HEK293T (cell line): ENCODE measurements at regions not wholly inside any gene's neighbourhood (a gene's known extent, or its start where the extent isn't known, plus 50 kb on each side); places are given as distances from the start of the nearest gene placed in this dataset.

Source experiments
- ARNT ChIP-seq: fragments of 450-650 bp; IDR thresholded peaks from 2 replicates; pipeline ENCODE4 v1.6.1; 2017; ENCODE audit warnings: mild to moderate bottlenecking
- BHLHE40 ChIP-seq: fragments of 450-650 bp; IDR thresholded peaks from 2 replicates; pipeline ENCODE4 v1.6.1; 2016; ENCODE audit warnings: mild to moderate bottlenecking, moderate library complexity, borderline replicate concordance
- CTBP1 ChIP-seq: fragments of 450-650 bp; IDR thresholded peaks from 2 replicates; pipeline ENCODE4 v1.6.1; 2016; ENCODE audit warnings: borderline replicate concordance
- ELF4 ChIP-seq: fragments of 450-650 bp; IDR thresholded peaks from 2 replicates; pipeline ENCODE4 v1.6.1; 2017; ENCODE audit warnings: antibody characterized with exemption
- FOXA1 ChIP-seq: fragments of 450-650 bp; IDR thresholded peaks from 2 replicates; pipeline ENCODE4 v1.6.1; 2016; ENCODE audit warnings: mild to moderate bottlenecking
- FOXK2 ChIP-seq: fragments of 450-650 bp; IDR thresholded peaks from 2 replicates; pipeline ENCODE4 v1.6.1; 2016; ENCODE audit warnings: mild to moderate bottlenecking
- FOXM1 ChIP-seq: fragments of 450-650 bp; IDR thresholded peaks from 2 replicates; pipeline ENCODE4 v1.6.1; 2017; ENCODE audit warnings: mild to moderate bottlenecking, borderline replicate concordance
- LEF1 ChIP-seq: fragments of 450-650 bp; IDR thresholded peaks from 2 replicates; pipeline ENCODE4 v1.6.1; 2017; ENCODE audit warnings: mild to moderate bottlenecking, borderline replicate concordance
- NFRKB ChIP-seq: fragments of 450-650 bp; IDR thresholded peaks from 2 replicates; pipeline ENCODE4 v1.6.1; 2016; ENCODE audit warnings: mild to moderate bottlenecking, moderate library complexity
- SP1 ChIP-seq: fragments of 450-650 bp; IDR thresholded peaks from 2 replicates; pipeline ENCODE4 v1.6.1; 2017
- SUZ12 ChIP-seq: fragments of 450-650 bp; IDR thresholded peaks from 2 replicates; pipeline ENCODE4 v1.6.1; 2016; ENCODE audit warnings: mild to moderate bottlenecking
- TARDBP ChIP-seq: fragments of 450-650 bp; IDR thresholded peaks from 2 replicates; pipeline ENCODE4 v1.6.1; 2016
- ZNF384 ChIP-seq: fragments of 450-650 bp; IDR thresholded peaks from 2 replicates; pipeline ENCODE4 v1.6.1; 2016
- TF ChIP-seq, protein P1 (sequence below): fragments of 450-650 bp; IDR thresholded peaks from 2 replicates; pipeline ENCODE4 v1.6.1; 2016

DNA sequence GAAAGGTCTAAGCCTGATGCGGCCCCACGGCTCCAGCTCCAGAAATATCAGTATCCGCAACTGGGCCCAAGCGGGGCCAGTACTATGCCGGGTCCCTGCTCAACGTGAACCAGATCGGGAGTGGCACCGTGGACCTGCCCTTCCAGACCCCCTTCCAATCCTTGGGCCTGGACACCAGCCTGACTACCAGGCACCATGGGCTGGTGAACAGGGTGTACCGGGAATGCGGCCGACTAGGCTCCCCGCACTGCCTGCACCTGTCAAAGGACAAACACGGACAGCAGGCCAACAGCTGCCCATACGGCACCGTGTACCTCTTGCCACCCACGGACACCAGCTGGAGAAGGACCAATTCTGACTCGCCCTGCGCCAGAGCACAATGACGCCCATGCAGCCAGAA lies 1196.9 kb upstream of the CHAC2 start:
- TF ChIP-seq ARNT: no peak
- no peak for TF ChIP-seq BHLHE40
- TF ChIP-seq FOXK2: no peak
- no peak for TF ChIP-seq FOXM1
- TF ChIP-seq SUZ12: no peak
- no peak for TF ChIP-seq SP1
- TF ChIP-seq FOXA1: no peak
- TF ChIP-seq, protein P1, sequence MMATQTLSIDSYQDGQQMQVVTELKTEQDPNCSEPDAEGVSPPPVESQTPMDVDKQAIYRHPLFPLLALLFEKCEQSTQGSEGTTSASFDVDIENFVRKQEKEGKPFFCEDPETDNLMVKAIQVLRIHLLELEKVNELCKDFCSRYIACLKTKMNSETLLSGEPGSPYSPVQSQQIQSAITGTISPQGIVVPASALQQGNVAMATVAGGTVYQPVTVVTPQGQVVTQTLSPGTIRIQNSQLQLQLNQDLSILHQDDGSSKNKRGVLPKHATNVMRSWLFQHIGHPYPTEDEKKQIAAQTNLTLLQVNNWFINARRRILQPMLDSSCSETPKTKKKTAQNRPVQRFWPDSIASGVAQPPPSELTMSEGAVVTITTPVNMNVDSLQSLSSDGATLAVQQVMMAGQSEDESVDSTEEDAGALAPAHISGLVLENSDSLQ: no peak
- no peak for TF ChIP-seq NFRKB
- TF ChIP-seq TARDBP: no peak
- no peak for TF ChIP-seq ELF4
- no peak for TF ChIP-seq ZNF384
- no peak for TF ChIP-seq CTBP1
- no peak for TF ChIP-seq LEF1
